ENCODE measurements at regions not wholly inside any gene's neighbourhood (a gene's known extent, or its start where the extent isn't known, plus 50 kb on each side); places are given as distances from the start of the nearest gene placed in this dataset.
A peak's percentile ranks its signal among the peaks of the same experiment; 100 is the strongest.

DNA sequence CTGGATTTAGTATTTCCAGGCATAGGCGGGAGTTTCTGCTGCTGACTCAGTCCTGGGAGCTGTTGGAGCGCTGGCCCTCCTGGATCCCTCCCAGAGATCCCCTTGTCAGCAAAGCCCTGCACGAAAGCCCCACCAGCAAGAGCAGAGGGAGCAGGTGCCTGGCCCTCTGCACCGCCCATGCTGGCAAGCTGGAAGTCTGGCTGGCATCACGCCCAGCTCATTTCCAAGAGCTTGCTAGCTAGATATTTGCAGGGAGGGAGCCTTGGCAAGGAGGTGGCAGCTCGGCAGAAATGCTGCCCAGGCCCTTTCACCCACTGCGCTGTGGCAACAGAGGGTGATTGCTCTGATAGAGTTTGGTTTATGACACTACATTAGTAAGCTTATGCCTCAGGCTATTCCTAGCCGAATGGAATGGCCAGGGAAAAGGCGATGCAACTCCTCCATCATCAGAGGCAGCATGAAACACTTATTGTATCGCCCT is 193.9 kb downstream of the EMP1 start:
- TF ChIP-seq MYC (IDR thresholded peaks at IDR 0.05; ENCODE audit: borderline replicate concordance, low read length) (no peak), CHD4 (IDR thresholded peaks at IDR 0.05; ENCODE audit: borderline replicate concordance) (no peak), NFE2L2 (conservative IDR thresholded peaks at IDR 0.05; ENCODE audit: low read length) (no peak), TP53 (CRISPR knock-in tag; IDR thresholded peaks at IDR 0.05) (no peak), POLR2A (IDR thresholded peaks at IDR 0.05; ENCODE audit: low read length) (no peak), POLR2AphosphoS2 (conservative IDR thresholded peaks at IDR 0.05; ENCODE audit: low read length) (no peak), CEBPB (IDR thresholded peaks at IDR 0.05) (peak in 1 of 2 experiments; percentile 52; a peak in 1 of 4 replicates), EP300 (IDR thresholded peaks at IDR 0.05) (0 out of 5 replicates have a peak, but pooled peaks of 1 of the 2 experiments have one; percentile 26), RFX5 (IDR thresholded peaks at IDR 0.05) (no peak), JUNB (IDR thresholded peaks at IDR 0.05) (peak; percentile 53; the same call in 1 of the 2 replicates)
- TF ChIP-seq, protein P1, sequence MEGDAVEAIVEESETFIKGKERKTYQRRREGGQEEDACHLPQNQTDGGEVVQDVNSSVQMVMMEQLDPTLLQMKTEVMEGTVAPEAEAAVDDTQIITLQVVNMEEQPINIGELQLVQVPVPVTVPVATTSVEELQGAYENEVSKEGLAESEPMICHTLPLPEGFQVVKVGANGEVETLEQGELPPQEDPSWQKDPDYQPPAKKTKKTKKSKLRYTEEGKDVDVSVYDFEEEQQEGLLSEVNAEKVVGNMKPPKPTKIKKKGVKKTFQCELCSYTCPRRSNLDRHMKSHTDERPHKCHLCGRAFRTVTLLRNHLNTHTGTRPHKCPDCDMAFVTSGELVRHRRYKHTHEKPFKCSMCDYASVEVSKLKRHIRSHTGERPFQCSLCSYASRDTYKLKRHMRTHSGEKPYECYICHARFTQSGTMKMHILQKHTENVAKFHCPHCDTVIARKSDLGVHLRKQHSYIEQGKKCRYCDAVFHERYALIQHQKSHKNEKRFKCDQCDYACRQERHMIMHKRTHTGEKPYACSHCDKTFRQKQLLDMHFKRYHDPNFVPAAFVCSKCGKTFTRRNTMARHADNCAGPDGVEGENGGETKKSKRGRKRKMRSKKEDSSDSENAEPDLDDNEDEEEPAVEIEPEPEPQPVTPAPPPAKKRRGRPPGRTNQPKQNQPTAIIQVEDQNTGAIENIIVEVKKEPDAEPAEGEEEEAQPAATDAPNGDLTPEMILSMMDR (IDR thresholded peaks at IDR 0.05), result no peak
- TF ChIP-seq, protein P2, sequence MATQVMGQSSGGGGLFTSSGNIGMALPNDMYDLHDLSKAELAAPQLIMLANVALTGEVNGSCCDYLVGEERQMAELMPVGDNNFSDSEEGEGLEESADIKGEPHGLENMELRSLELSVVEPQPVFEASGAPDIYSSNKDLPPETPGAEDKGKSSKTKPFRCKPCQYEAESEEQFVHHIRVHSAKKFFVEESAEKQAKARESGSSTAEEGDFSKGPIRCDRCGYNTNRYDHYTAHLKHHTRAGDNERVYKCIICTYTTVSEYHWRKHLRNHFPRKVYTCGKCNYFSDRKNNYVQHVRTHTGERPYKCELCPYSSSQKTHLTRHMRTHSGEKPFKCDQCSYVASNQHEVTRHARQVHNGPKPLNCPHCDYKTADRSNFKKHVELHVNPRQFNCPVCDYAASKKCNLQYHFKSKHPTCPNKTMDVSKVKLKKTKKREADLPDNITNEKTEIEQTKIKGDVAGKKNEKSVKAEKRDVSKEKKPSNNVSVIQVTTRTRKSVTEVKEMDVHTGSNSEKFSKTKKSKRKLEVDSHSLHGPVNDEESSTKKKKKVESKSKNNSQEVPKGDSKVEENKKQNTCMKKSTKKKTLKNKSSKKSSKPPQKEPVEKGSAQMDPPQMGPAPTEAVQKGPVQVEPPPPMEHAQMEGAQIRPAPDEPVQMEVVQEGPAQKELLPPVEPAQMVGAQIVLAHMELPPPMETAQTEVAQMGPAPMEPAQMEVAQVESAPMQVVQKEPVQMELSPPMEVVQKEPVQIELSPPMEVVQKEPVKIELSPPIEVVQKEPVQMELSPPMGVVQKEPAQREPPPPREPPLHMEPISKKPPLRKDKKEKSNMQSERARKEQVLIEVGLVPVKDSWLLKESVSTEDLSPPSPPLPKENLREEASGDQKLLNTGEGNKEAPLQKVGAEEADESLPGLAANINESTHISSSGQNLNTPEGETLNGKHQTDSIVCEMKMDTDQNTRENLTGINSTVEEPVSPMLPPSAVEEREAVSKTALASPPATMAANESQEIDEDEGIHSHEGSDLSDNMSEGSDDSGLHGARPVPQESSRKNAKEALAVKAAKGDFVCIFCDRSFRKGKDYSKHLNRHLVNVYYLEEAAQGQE (IDR thresholded peaks at IDR 0.05), result no peak
- TF ChIP-seq, protein P3, sequence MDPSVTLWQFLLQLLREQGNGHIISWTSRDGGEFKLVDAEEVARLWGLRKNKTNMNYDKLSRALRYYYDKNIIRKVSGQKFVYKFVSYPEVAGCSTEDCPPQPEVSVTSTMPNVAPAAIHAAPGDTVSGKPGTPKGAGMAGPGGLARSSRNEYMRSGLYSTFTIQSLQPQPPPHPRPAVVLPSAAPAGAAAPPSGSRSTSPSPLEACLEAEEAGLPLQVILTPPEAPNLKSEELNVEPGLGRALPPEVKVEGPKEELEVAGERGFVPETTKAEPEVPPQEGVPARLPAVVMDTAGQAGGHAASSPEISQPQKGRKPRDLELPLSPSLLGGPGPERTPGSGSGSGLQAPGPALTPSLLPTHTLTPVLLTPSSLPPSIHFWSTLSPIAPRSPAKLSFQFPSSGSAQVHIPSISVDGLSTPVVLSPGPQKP (IDR thresholded peaks at IDR 0.05; ENCODE audit: low read depth, low read length), result no peak
- TF ChIP-seq, protein P4, sequence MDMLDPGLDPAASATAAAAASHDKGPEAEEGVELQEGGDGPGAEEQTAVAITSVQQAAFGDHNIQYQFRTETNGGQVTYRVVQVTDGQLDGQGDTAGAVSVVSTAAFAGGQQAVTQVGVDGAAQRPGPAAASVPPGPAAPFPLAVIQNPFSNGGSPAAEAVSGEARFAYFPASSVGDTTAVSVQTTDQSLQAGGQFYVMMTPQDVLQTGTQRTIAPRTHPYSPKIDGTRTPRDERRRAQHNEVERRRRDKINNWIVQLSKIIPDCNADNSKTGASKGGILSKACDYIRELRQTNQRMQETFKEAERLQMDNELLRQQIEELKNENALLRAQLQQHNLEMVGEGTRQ (IDR thresholded peaks at IDR 0.05), result no peak

Data from A549 (cell line).